ENCODE measurements at regions not wholly inside any gene's neighbourhood (a gene's known extent, or its start where the extent isn't known, plus 50 kb on each side); places are given as distances from the start of the nearest gene placed in this dataset.
"Not testable (repeated sequence)": the region's sequence is repeated elsewhere in the genome, so short reads cannot be mapped to it uniquely, and the experiment has no call there.

DNA sequence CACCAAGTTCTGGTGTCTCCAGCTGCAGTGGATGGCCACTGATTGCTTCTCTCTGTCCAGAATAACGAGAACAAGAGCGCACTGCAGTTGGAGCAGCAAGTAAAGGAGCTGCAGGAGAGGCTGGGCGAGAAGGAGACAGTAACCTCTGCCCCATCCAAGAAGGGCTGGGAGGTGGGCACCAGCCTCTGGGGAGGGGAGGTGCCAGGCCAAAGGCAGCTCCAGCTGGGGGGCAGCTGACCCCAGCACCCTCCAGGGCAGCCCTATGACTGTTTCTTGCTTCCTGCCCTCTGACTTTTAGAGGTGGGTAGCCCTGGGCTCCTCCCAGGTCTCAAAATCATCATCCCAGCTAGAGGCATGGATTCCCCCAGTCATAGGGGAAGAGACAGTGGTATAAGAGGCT, 59.7 kb upstream of the UBE2Q2 start:
- RAD21 ChIA-PET (ENCODE audit: low non-redundant PET in 1 of 2, low total read pairs in 2 of 2, uncharacterized antibody in 2 of 2, unreplicated experiment in 2 of 2): not testable (repeated sequence)

DNA sequence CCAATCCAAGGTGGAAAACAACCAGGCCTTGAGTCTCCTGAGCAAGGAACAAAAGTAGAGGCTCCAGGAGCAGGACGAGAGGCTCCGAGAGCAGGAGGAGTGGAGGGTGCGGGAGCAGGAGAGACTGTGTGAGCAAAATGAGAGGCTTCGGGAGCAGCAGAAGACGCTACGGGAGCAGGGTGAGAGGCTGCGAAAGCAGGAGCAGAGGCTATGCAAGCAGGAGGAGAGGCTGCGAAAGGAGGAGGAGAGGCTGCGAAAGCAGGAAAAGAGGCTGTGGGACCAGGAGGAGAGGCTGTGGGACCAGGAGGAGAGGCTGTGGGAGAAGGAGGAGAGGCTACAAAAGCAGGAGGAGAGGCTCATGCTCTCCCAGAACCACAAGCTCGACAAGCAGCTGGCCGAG, 60.3 kb upstream of the UBE2Q2 start:
- no peaks in the 10 kb centered on the region for H3K9me3 ChIP-seq (ENCODE audit: control insufficient read depth in 1 of 2, insufficient read depth in 1 of 2, low read depth in 1 of 2, low read length in 2 of 2)
- H3K4me2 ChIP-seq (ENCODE audit: low read length): no peak overlapping the region
- no peak overlapping the region for H3K9ac ChIP-seq (ENCODE audit: low read length)
- ATAC-seq (no peak), DNase-seq (ENCODE audit: low read depth, low spot score) (no peak)
- H3K27ac ChIP-seq (ENCODE audit: low read depth, low read length): no peak overlapping the region
- no TSS peak for BruUV-seq (replicated peaks)
- CTCF ChIA-PET: no interaction called here
- H3K4me3 ChIP-seq (replicated peaks in 1 of 2; ENCODE audit: low read depth in 1 of 2, low read length in 2 of 2): no peak overlapping the region
- intact Hi-C loops (cut with micrococcal nuclease): no loop called here
- H3K9me2 ChIP-seq (ENCODE audit: insufficient read depth): no peaks in the 10 kb centered on the region
- H3K4me1 ChIP-seq (ENCODE audit: control insufficient read depth in 1 of 2, insufficient read depth in 2 of 2, low read length in 2 of 2): no peaks in the 10 kb centered on the region
- H3K27me3 ChIP-seq (ENCODE audit: insufficient read depth, low read length): peaks cover 4% of the 10 kb centered on the region; the same call in 1 of the 2 replicates
- RAD21 ChIA-PET (ENCODE audit: low non-redundant PET in 1 of 2, low total read pairs in 2 of 2, uncharacterized antibody in 2 of 2, unreplicated experiment in 2 of 2): no interaction called here
- no peaks in the 10 kb centered on the region for H4K20me1 ChIP-seq (ENCODE audit: insufficient read depth)
- no peaks in the 10 kb centered on the region for H3K79me2 ChIP-seq (ENCODE audit: insufficient read depth, low read length)
- TF ChIP-seq, protein P1, sequence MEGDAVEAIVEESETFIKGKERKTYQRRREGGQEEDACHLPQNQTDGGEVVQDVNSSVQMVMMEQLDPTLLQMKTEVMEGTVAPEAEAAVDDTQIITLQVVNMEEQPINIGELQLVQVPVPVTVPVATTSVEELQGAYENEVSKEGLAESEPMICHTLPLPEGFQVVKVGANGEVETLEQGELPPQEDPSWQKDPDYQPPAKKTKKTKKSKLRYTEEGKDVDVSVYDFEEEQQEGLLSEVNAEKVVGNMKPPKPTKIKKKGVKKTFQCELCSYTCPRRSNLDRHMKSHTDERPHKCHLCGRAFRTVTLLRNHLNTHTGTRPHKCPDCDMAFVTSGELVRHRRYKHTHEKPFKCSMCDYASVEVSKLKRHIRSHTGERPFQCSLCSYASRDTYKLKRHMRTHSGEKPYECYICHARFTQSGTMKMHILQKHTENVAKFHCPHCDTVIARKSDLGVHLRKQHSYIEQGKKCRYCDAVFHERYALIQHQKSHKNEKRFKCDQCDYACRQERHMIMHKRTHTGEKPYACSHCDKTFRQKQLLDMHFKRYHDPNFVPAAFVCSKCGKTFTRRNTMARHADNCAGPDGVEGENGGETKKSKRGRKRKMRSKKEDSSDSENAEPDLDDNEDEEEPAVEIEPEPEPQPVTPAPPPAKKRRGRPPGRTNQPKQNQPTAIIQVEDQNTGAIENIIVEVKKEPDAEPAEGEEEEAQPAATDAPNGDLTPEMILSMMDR (IDR thresholded peaks at IDR 0.05 in 2 of 3, conservative IDR thresholded peaks at IDR 0.05 in 1 of 3; ENCODE audit: borderline replicate concordance in 1 of 3, insufficient read depth in 1 of 3, low read depth in 2 of 3, low read length in 2 of 3): no peak
- TF ChIP-seq YY1 (IDR thresholded peaks at IDR 0.05; ENCODE audit: extremely low read depth, insufficient replicate concordance, low read depth, low read length): no peak
- TF ChIP-seq RAD21 (IDR thresholded peaks at IDR 0.05; ENCODE audit: low read depth): no peak
- TF ChIP-seq JUND (IDR thresholded peaks at IDR 0.05): no peak
- no peak for TF ChIP-seq EGR1 (IDR thresholded peaks at IDR 0.05; ENCODE audit: low read depth)
- POLR2A ChIA-PET: no interaction called here
- H3K36me3 ChIP-seq (ENCODE audit: control insufficient read depth in 1 of 2, insufficient read depth in 2 of 2, low read length in 2 of 2): no peaks in the 10 kb centered on the region
- H2AFZ ChIP-seq (ENCODE audit: low read depth, low read length, poor library complexity, severe bottlenecking): no peak overlapping the region

More for the DNA sequence above, 59.7 kb upstream of the UBE2Q2 start:
- H3K27ac ChIP-seq (ENCODE audit: low read depth, low read length); DNase-seq (ENCODE audit: low read depth, low spot score); H3K4me1 ChIP-seq (ENCODE audit: control insufficient read depth in 1 of 2, insufficient read depth in 2 of 2, low read length in 2 of 2); H3K4me2 ChIP-seq (ENCODE audit: low read length); H3K36me3 ChIP-seq (ENCODE audit: control insufficient read depth in 1 of 2, insufficient read depth in 2 of 2, low read length in 2 of 2); intact Hi-C loops (cut with micrococcal nuclease); H3K9ac ChIP-seq (ENCODE audit: low read length); H4K20me1 ChIP-seq (ENCODE audit: insufficient read depth); H3K79me2 ChIP-seq (ENCODE audit: insufficient read depth, low read length); CTCF ChIA-PET; POLR2A ChIA-PET; H3K9me2 ChIP-seq (ENCODE audit: insufficient read depth); H3K27me3 ChIP-seq (ENCODE audit: insufficient read depth, low read length); BruUV-seq (replicated peaks); H2AFZ ChIP-seq (ENCODE audit: low read depth, low read length, poor library complexity, severe bottlenecking); H3K4me3 ChIP-seq (replicated peaks in 1 of 2; ENCODE audit: low read depth in 1 of 2, low read length in 2 of 2); ATAC-seq; H3K9me3 ChIP-seq (ENCODE audit: control insufficient read depth in 1 of 2, insufficient read depth in 1 of 2, low read depth in 1 of 2, low read length in 2 of 2): not testable (repeated sequence)

DNA sequence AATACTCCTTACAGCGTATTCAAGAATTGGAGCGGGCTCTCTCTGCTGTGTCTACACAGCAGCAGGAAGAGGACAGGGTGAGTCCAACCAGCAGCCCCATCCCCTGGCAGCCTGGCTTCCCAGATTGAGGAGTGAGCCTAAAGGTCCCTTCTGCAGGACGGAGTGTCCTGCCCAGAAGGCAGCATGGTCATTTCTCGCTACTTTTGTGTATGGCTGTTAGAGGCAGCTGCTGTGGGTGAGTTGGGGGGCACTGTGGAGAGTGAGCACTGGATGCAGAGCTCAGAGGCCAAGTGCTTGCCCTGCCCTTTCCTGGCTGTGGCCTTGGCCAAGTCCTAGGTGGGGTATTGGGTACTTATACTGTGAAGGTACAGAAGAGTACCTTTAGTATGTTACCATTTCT, 62.3 kb upstream of the UBE2Q2 start:
- POLR2A ChIA-PET; BruUV-seq (replicated peaks); H3K9me3 ChIP-seq (ENCODE audit: control insufficient read depth in 1 of 2, insufficient read depth in 1 of 2, low read depth in 1 of 2, low read length in 2 of 2); H3K27ac ChIP-seq (ENCODE audit: low read depth, low read length); H3K79me2 ChIP-seq (ENCODE audit: insufficient read depth, low read length); H3K9ac ChIP-seq (ENCODE audit: low read length); H3K4me2 ChIP-seq (ENCODE audit: low read length); H3K9me2 ChIP-seq (ENCODE audit: insufficient read depth); RAD21 ChIA-PET (ENCODE audit: low non-redundant PET in 1 of 2, low total read pairs in 2 of 2, uncharacterized antibody in 2 of 2, unreplicated experiment in 2 of 2); DNase-seq (ENCODE audit: low read depth, low spot score); ATAC-seq; H4K20me1 ChIP-seq (ENCODE audit: insufficient read depth); H3K27me3 ChIP-seq (ENCODE audit: insufficient read depth, low read length); CTCF ChIA-PET; H2AFZ ChIP-seq (ENCODE audit: low read depth, low read length, poor library complexity, severe bottlenecking); H3K36me3 ChIP-seq (ENCODE audit: control insufficient read depth in 1 of 2, insufficient read depth in 2 of 2, low read length in 2 of 2); H3K4me3 ChIP-seq (replicated peaks in 1 of 2; ENCODE audit: low read depth in 1 of 2, low read length in 2 of 2); intact Hi-C loops (cut with micrococcal nuclease): not testable (repeated sequence)
- H3K4me1 ChIP-seq (ENCODE audit: control insufficient read depth in 1 of 2, insufficient read depth in 2 of 2, low read length in 2 of 2): peaks cover 4 to 10% of the 10 kb centered on the region in 2 experiments
